Endothelial cell of umbilical vein (primary cell): ENCODE measurements at regions not wholly inside any gene's neighbourhood (a gene's known extent, or its start where the extent isn't known, plus 50 kb on each side); places are given as distances from the start of the nearest gene placed in this dataset.

Source experiments
- BruUV-seq: library from RNA; stranded (reverse); fragments of 400-500 nt; replicated peaks from 2 replicates; lab custom pipeline; 2021; lab: Mats Ljungman, UMichigan
- CTCF ChIA-PET: fragments of 300-600, 350-600 bp; sonication (Branson Sonifier 250); formaldehyde crosslinking; loops from one replicate; lab custom pipeline; 2021; ENCODE audit warnings: antibody characterized with exemption, inconsistent platforms; lab: Charles Lee
- POLR2A ChIA-PET: fragments of 300-600, 350-600 bp; sonication (Branson Sonifier 250); formaldehyde crosslinking; loops from one replicate; lab custom pipeline; 2021; ENCODE audit warnings: antibody characterized with exemption, inconsistent platforms; lab: Charles Lee
- DNase-seq: peaks from one replicate; pipeline ENCODE4 v3.0.0-alpha.2; 2011; ENCODE audit warnings: low read depth, low spot score
- FAIRE-seq: peaks from 2 replicates; lab custom pipeline; 2011; peaks lifted over from hg19 to GRCh38; lab: Jason Lieb, UNC
- H2AFZ ChIP-seq: 2 replicates; pipeline ENCODE4 v1.6.0; 2012; ENCODE audit warnings: low read depth, low read length, control low read depth, inconsistent platforms
- H3K27ac ChIP-seq: 2 replicates; pipeline ENCODE4 v1.5.1; 2011; ENCODE audit warnings: low read depth, mild to moderate bottlenecking, control low read depth, low read length, moderate library complexity; ENCODE audit not compliant: insufficient read depth
- H3K27me3 ChIP-seq, 2 experiments: 2 replicates each; pipeline versions ENCODE4 v1.6.0 to v1.6.1; 2011; ENCODE audit warnings: low read length in 2 of 2, mixed read lengths in 1 of 2; ENCODE audit not compliant: control insufficient read depth in 2 of 2, insufficient read depth in 2 of 2
- H3K36me3 ChIP-seq, 2 experiments: 2 replicates in 1 of 2; 3 replicates in 1 of 2; pipeline ENCODE4 v1.5.1; 2011; ENCODE audit warnings: low read length in 2 of 2, mild to moderate bottlenecking in 1 of 2, moderate library complexity in 1 of 2; ENCODE audit not compliant: control insufficient read depth in 2 of 2, insufficient read depth in 2 of 2; ENCODE audit errors: extremely low read depth in 1 of 2
- H3K4me1 ChIP-seq: 3 replicates; pipeline ENCODE4 v1.5.1; 2011; ENCODE audit warnings: mild to moderate bottlenecking, low read length; ENCODE audit not compliant: control insufficient read depth, insufficient read depth; ENCODE audit errors: extremely low read depth
- H3K4me2 ChIP-seq: 2 replicates; pipeline ENCODE4 v1.6.1; 2011; ENCODE audit warnings: low read length, control low read depth, mixed read lengths; ENCODE audit not compliant: insufficient read depth
- H3K4me3 ChIP-seq, 3 experiments: fragments of 200-600 bp in 1 of 3; sonication (generic), shearing (Covaris generic) in 1 of 3; replicated peaks in 1 of 3; 2 replicates each; pipeline ENCODE4 v1.5.1; 2011 to 2016; ENCODE audit warnings: control low read depth in 3 of 3, low read length in 3 of 3, mild to moderate bottlenecking in 2 of 3, inconsistent platforms in 1 of 3, low read depth in 1 of 3, moderate library complexity in 1 of 3; ENCODE audit not compliant: insufficient read depth in 1 of 3
- H3K79me2 ChIP-seq: 2 replicates; pipeline ENCODE4 v1.6.0; 2012; ENCODE audit warnings: low read length, inconsistent platforms; ENCODE audit not compliant: control insufficient read depth, insufficient read depth
- H3K9ac ChIP-seq: replicated peaks from 2 replicates; pipeline ENCODE3; 2011; ENCODE audit warnings: low read length, control low read depth; ENCODE audit not compliant: insufficient read depth; ENCODE audit errors: extremely low read depth
- H3K9me1 ChIP-seq: replicated peaks from 3 replicates; pipeline ENCODE4 v1.6.0; 2011; ENCODE audit warnings: mild to moderate bottlenecking, low read length; ENCODE audit not compliant: control insufficient read depth, insufficient read depth; ENCODE audit errors: extremely low read depth
- H3K9me3 ChIP-seq: replicated peaks from 2 replicates; pipeline ENCODE4 v1.5.1; 2012; ENCODE audit warnings: low read length, inconsistent platforms; ENCODE audit not compliant: control insufficient read depth, insufficient read depth
- H4K20me1 ChIP-seq: replicated peaks from 2 replicates; pipeline ENCODE3; 2011; ENCODE audit warnings: mild to moderate bottlenecking, low read length; ENCODE audit not compliant: control insufficient read depth, insufficient read depth; ENCODE audit errors: extremely low read depth
- CTCF ChIP-seq, 2 donors: IDR thresholded peaks; 1 replicate in 1 of 2; 2 replicates in 1 of 2; pipeline ENCODE4 v1.5.1; 2011; ENCODE audit warnings: low read length in 2 of 2, mild to moderate bottlenecking in 2 of 2, moderate library complexity in 2 of 2, control low read depth in 1 of 2, inconsistent platforms in 1 of 2, low read depth in 1 of 2; ENCODE audit not compliant: insufficient read depth in 1 of 2; ENCODE audit errors: extremely low read depth in 1 of 2
- EZH2 ChIP-seq: IDR thresholded peaks from 2 replicates; pipeline ENCODE4 v1.6.1; 2012; ENCODE audit warnings: borderline replicate concordance, low read depth, mild to moderate bottlenecking, moderate library complexity, low read length, inconsistent platforms; ENCODE audit not compliant: severe bottlenecking
- FOS ChIP-seq: IDR thresholded peaks from 2 replicates; pipeline ENCODE4 v1.6.1; 2011; ENCODE audit warnings: mild to moderate bottlenecking, low read length, moderate library complexity, borderline replicate concordance; ENCODE audit not compliant: insufficient read depth
- JUN ChIP-seq: IDR thresholded peaks from 2 replicates; pipeline ENCODE4 v1.6.1; 2011; ENCODE audit warnings: borderline replicate concordance, low read depth; ENCODE audit not compliant: insufficient read length, insufficient read depth
- MAX ChIP-seq: IDR thresholded peaks from 2 replicates; pipeline ENCODE4 v1.6.1; 2011; ENCODE audit not compliant: insufficient read depth, insufficient read length
- MYC ChIP-seq: IDR thresholded peaks from one replicate; pipeline ENCODE4 v1.6.1; 2011; ENCODE audit warnings: mild to moderate bottlenecking, low read depth, low read length
- POLR2A ChIP-seq: IDR thresholded peaks from 2 replicates; pipeline ENCODE4 v1.6.1; 2012; ENCODE audit warnings: low read depth, mild to moderate bottlenecking, control low read depth, low read length
- POLR2AphosphoS5 ChIP-seq: IDR thresholded peaks from 2 replicates; pipeline ENCODE4 v1.6.1; 2012; ENCODE audit warnings: low read depth, mild to moderate bottlenecking, control low read depth, low read length, moderate library complexity; ENCODE audit not compliant: insufficient read depth
- dilution Hi-C: fragments of 300-500 bp; cut with MboI; formaldehyde crosslinking; loops from one replicate; pipeline ENCODE4 v1.15.0; 2019; ENCODE audit warnings: low sequenced_read_pairs; ENCODE audit not compliant: extremely low pct_ligation_motif_present
- intact Hi-C: fragments of 100-400 bp; cut with micrococcal nuclease; formaldehyde crosslinking; loops from one replicate; pipeline ENCODE4 v1.10.0; 2022

- Histone ChIP-seq H3K4me3 (no peak overlapping the region), H2AFZ (no peak overlapping the region), H3K36me3 (no peaks in the 10 kb centered on the region), H3K9ac (no peak overlapping the region), H3K9me1 (no peaks in the 10 kb centered on the region), H3K4me2 (no peak overlapping the region), H4K20me1 (no peaks in the 10 kb centered on the region), H3K9me3 (peaks cover 6% of the 10 kb centered on the region), H3K27ac (no peak overlapping the region), H3K79me2 (no peaks in the 10 kb centered on the region), H3K27me3 (no peaks in the 10 kb centered on the region), H3K4me1 (no peaks in the 10 kb centered on the region)
- POLR2A ChIA-PET: no interaction called here
- dilution Hi-C loops (no loop called here), intact Hi-C loops (no loop called here)
- DNase-seq: no peak
- no peak for TF ChIP-seq MYC
- no peak for TF ChIP-seq EZH2
- no peak for TF ChIP-seq MAX
- TF ChIP-seq FOS: no peak
- TF ChIP-seq JUN: no peak
- TF ChIP-seq POLR2AphosphoS5: no peak
- TF ChIP-seq POLR2A: no peak
- no peak for TF ChIP-seq CTCF (IDR thresholded peaks at IDR 0.05; ENCODE audit: extremely low read depth in 1 of 2, insufficient read depth in 1 of 2, low read depth in 1 of 2, low read length in 2 of 2)
- CTCF ChIA-PET: no interaction called here
- no TSS peak for BruUV-seq
- FAIRE-seq: no peak
Observed at GRCh38 chr2:2872713-2873449, 504.7 kb downstream of the EIPR1 start.
